Right lobe of liver (tissue), 6 donors: ENCODE measurements at regions not wholly inside any gene's neighbourhood (a gene's known extent, or its start where the extent isn't known, plus 50 kb on each side); places are given as distances from the start of the nearest gene placed in this dataset.
A peak's percentile ranks its signal among the peaks of the same experiment; 100 is the strongest.

Experiments used
- ATAC-seq, 4 donors: fragments of 200-7000 bp; cut with Tn5 transposase; one replicate each; pipeline ENCODE4 v1.9.1; 2020; ENCODE audit warnings: mild to moderate bottlenecking in 4 of 4, moderate library complexity in 4 of 4
- DNase-seq, 3 donors: peaks; one replicate each; pipeline ENCODE4 v3.0.0-alpha.2; 2020
- H3K27ac ChIP-seq, 3 donors: fragments of 200-600 bp; one replicate each; pipeline ENCODE4 v1.8.0; 2022
- H3K27me3 ChIP-seq, 2 donors: fragments of 200-600 bp; one replicate each; pipeline ENCODE4 v1.8.0; 2022
- H3K36me3 ChIP-seq, 4 donors: fragments of 200-600 bp; sonication (generic) in 1 of 4; one replicate each; pipeline versions ENCODE4 v1.5.1 to v1.8.0; 2017 to 2022; ENCODE audit warnings: control low read depth in 1 of 4
- H3K4me1 ChIP-seq, 4 donors: fragments of 200-600 bp; sonication (generic) in 1 of 4; one replicate each; pipeline versions ENCODE4 v1.5.1 to v1.8.0; 2017 to 2022; ENCODE audit warnings: control low read depth in 1 of 4
- H3K4me3 ChIP-seq, 3 donors: fragments of 200-600 bp; one replicate each; pipeline ENCODE4 v1.8.0; 2022
- H3K9me3 ChIP-seq, 4 donors: fragments of 200-600 bp; sonication (generic) in 1 of 4; one replicate each; pipeline versions ENCODE4 v1.5.1 to v1.8.0; 2017 to 2022; ENCODE audit warnings: control low read depth in 1 of 4
- POLR2A ChIP-seq: fragments of 450-650 bp; IDR thresholded peaks from one replicate; pipeline ENCODE4 v1.6.1; 2017; ENCODE audit warnings: antibody characterized with exemption, mild to moderate bottlenecking
- WGBS: methylation state at CpG from one replicate; pipeline ENCODE4 v1.1.6; 2018; ENCODE audit warnings: low coverage, low lambda C conversion rate; ENCODE audit not compliant: insufficient coverage; ENCODE audit errors: missing lambda C conversion rate; 5-methylcytosine and 5-hydroxymethylcytosine counted together
- intact Hi-C, 2 donors: fragments of 100-400 bp; cut with DNase I; formaldehyde crosslinking; loops; one replicate each; pipeline versions ENCODE4 v1.11.2 to v1.14.1; 2022
- TF ChIP-seq, protein P1 (sequence below), 4 donors: fragments of 200-600 bp in 3 of 4; fragments of 450-650 bp in 1 of 4; IDR thresholded peaks; one replicate each; pipeline versions ENCODE4 v1.5.1 to v1.8.0; 2016 to 2022; ENCODE audit warnings: antibody characterized with exemption in 4 of 4, mild to moderate bottlenecking in 2 of 4
- donor health status: DM: no; HTN: yes; CAD: no.
- donor health status: DM: no; HTN: no; CAD: no.
- donor health status: DM: no; HTN: no; CAD: no.
- donor health status: DM: no; HTN: yes; CAD: no.
- donor health status: DM: no; HTN: yes; CAD: no.

DNA sequence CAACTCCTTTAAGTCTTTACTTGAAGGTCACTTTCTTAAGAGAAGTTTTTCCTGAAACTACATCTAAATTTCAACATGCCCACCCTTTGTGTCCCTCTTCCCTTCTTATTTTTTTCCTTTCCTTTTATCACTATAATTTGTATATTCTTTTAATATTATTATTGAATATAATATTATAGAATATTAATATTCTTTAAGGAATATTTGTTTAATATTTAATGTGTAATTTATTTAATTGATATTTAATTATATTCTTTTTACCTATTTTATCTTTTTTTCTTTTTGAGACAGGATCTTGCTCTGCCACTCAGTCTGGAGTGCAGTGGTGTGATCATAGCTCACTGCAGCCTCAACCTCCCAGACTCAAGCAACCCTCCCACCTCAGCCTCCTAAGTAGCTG, 114.8 kb downstream of the KDR start:
- Histone ChIP-seq H3K27me3 (no peaks in the 10 kb centered on the region), H3K4me3 (no peak overlapping the region), H3K36me3 (no peaks in the 10 kb centered on the region), H3K4me1 (no peaks in the 10 kb centered on the region), H3K27ac (no peak overlapping the region), H3K9me3 (no peaks in the 10 kb centered on the region)
- ATAC-seq = no peak
- no peak for TF ChIP-seq POLR2A
- TF ChIP-seq, protein P1, sequence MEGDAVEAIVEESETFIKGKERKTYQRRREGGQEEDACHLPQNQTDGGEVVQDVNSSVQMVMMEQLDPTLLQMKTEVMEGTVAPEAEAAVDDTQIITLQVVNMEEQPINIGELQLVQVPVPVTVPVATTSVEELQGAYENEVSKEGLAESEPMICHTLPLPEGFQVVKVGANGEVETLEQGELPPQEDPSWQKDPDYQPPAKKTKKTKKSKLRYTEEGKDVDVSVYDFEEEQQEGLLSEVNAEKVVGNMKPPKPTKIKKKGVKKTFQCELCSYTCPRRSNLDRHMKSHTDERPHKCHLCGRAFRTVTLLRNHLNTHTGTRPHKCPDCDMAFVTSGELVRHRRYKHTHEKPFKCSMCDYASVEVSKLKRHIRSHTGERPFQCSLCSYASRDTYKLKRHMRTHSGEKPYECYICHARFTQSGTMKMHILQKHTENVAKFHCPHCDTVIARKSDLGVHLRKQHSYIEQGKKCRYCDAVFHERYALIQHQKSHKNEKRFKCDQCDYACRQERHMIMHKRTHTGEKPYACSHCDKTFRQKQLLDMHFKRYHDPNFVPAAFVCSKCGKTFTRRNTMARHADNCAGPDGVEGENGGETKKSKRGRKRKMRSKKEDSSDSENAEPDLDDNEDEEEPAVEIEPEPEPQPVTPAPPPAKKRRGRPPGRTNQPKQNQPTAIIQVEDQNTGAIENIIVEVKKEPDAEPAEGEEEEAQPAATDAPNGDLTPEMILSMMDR (IDR thresholded peaks at IDR 0.05) = no peak
- DNase-seq = no peak
- intact Hi-C loops = no loop called here

DNA sequence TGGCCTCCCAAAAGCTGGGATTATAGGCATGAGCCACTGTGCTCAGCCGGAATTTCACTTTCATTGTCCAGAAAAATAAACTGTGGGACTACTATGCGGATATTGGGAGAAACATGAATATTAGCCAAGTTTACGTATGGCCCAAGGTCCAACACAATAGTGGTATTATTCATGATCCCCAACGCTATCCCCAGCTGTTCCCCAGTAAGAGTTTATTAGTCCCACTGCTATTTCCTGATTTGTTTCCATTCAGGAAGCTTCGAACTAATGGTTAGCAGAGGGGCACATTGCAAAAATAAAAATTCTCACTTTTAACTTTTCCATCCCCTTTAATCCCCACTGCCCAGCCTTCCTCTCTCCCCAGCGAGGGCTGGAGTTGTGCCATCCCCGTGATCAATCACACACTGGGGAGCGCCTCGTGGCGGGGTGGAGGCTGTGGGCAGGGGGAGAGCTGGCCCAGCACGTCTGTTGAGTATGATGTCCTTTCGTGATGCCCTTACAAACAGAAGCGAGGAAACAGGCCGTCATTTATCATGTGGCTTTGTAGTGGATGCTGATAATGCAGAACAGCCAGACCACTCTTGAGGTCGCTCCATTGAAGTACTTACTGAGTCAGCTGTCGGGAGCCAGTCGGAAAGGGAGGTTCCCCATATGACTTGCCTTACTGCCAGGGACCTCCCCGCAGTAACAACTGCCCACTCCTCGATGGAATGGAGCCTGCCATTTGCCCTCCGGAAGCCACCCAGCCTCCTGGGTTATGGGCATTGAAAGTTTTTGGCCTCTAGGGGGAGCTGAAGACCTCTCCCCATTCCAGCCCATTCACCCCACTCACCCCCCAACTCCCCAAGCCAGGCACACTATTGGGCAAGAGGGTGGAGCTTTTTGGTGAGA, 117.0 kb downstream of the KDR start:
- peak; percentile 68 to 79 (median 71) for ATAC-seq

DNA sequence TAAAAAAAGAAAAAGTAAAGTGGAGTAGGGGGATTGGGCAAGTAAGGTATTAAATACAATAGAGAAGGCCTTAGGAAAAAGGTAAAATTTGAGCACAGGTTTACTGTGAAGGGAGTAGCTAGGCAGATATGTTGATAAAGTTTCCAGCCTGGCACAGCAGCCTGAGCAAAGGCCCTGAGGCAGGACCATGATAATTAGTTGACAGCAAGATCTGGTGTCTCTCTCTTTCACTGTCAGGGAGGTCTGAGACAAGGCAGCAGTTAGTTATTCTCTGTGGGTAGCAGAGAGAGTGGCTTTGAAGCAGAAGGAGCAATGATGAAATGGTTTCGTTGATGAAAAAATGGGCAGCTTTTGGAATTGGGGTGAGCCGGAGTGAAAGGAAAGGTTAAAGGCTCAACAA, 119.5 kb downstream of the KDR start:
- Histone ChIP-seq H3K9me3 (no peaks in the 10 kb centered on the region), H3K4me3 (no peak overlapping the region), H3K27ac (no peak overlapping the region), H3K4me1 (no peaks in the 10 kb centered on the region), H3K36me3 (no peaks in the 10 kb centered on the region), H3K27me3 (no peaks in the 10 kb centered on the region)
- no peak for ATAC-seq
- intact Hi-C loops = no loop called here
- TF ChIP-seq, protein P1 (IDR thresholded peaks at IDR 0.05) = no peak
- TF ChIP-seq POLR2A = no peak
- WGBS = 78% methylated on average over 2 of the region's 2 CpGs
- no peak for DNase-seq

More for the DNA sequence above, 117.0 kb downstream of the KDR start:
- Histone ChIP-seq H3K9me3 (no peaks in the 10 kb centered on the region), H3K4me1 (no peaks in the 10 kb centered on the region), H3K4me3 (no peak overlapping the region), H3K36me3 (no peaks in the 10 kb centered on the region), H3K27me3 (no peaks in the 10 kb centered on the region), H3K27ac (no peak overlapping the region)
- TF ChIP-seq, protein P1 (IDR thresholded peaks at IDR 0.05) = no peak
- TF ChIP-seq POLR2A = no peak
- intact Hi-C loops = no loop called here
- DNase-seq = peak in 2 of 3 donors; percentile 24 to 56
- WGBS = 43% methylated on average over 13 of the region's 20 CpGs

DNA sequence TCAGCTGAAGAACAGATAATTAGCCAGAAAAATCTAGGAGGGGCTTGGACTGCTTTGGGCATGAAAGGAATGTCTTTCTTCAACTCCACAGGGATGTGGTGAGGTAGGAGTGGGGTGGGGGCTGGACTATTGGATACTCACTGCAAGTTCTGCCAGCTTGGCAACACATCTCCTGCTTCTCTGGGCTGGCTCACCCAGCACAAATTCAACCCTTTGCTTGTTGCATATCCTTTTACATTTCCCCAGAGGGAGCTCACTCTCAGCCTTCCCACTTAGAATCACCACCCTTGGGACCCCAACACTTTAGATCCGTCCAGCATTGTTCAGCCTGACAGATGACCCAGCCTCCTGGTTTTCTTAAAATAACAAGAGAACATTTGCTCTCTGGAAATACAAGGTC, 120.6 kb downstream of the KDR start:
- WGBS = 46% methylated on average over 1 of the region's 1 CpG
- ATAC-seq = peak in 3 of 4 donors; percentile 13 to 41 (median 34)
- intact Hi-C loops = no loop called here

More for the DNA sequence above, 120.6 kb downstream of the KDR start:
- H3K4me3 ChIP-seq = no peak overlapping the region
- TF ChIP-seq, protein P1 (IDR thresholded peaks at IDR 0.05) = no peak
- no peak for TF ChIP-seq POLR2A
- no peaks in the 10 kb centered on the region for H3K36me3 ChIP-seq
- H3K4me1 ChIP-seq = no peaks in the 10 kb centered on the region
- no peaks in the 10 kb centered on the region for H3K27me3 ChIP-seq
- H3K9me3 ChIP-seq = no peaks in the 10 kb centered on the region
- DNase-seq = no peak
- H3K27ac ChIP-seq = no peak overlapping the region
